Right cardiac atrium (tissue), 5 donors: ENCODE measurements at regions not wholly inside any gene's neighbourhood (a gene's known extent, or its start where the extent isn't known, plus 50 kb on each side); places are given as distances from the start of the nearest gene placed in this dataset.

Experiments used
- ATAC-seq, 2 donors: fragments of 200-7000 bp; cut with Tn5 transposase; one replicate each; pipeline versions ENCODE4 v1.8.0 to v1.9.1; 2020; ENCODE audit warnings: moderate library complexity in 2 of 2, mild to moderate bottlenecking in 1 of 2
- DNase-seq, 3 donors: peaks; one replicate each; pipeline ENCODE4 v3.0.0-alpha.2; 2020
- H3K27ac ChIP-seq: one replicate; pipeline ENCODE4 v1.5.1; 2013; ENCODE audit warnings: mild to moderate bottlenecking, low read length, control low read depth, moderate library complexity
- H3K27me3 ChIP-seq: one replicate; pipeline ENCODE4 v1.6.1; 2013; ENCODE audit not compliant: control insufficient read depth, insufficient read depth
- H3K4me1 ChIP-seq: one replicate; pipeline ENCODE4 v1.6.1; 2013; ENCODE audit warnings: low read length; ENCODE audit not compliant: control insufficient read depth, insufficient read depth
- H3K4me3 ChIP-seq: one replicate; pipeline ENCODE4 v1.5.1; 2013; ENCODE audit warnings: low read length, control low read depth
- H3K9me3 ChIP-seq: one replicate; pipeline ENCODE4 v1.6.1; 2013; ENCODE audit warnings: low read length; ENCODE audit not compliant: control insufficient read depth
- WGBS: extraction: QIAGEN DNeasy Blood & Tissue Kit; methylation state at CpG from one replicate; pipeline ENCODE4 v1.1.7; 2013; 5-methylcytosine and 5-hydroxymethylcytosine counted together
- intact Hi-C, 4 donors: fragments of 100-400 bp; cut with DNase I; formaldehyde crosslinking; loops; one replicate each; pipeline versions ENCODE4 v1.11.0 to v1.14.0; 2022 to 2023
- donor health status: healthy with polysubstance abuse.
- donor health status: DM: no; HTN: yes; CAD: no.
- donor health status: DM: no; HTN: no; CAD: no.
- donor health status: DM: no; HTN: yes; CAD: no; lungs with severe emphysema.
- donor health status: DM: yes; HTN: yes; CAD: no.

GRCh38 chr12:19033244-19033643 lies 96.3 kb upstream of the PLEKHA5 start:
- peaks cover 2% of the 10 kb centered on the region for H3K4me1 ChIP-seq

GRCh38 chr12:19034937-19035336 lies 94.6 kb upstream of the PLEKHA5 start:
- H3K4me1 ChIP-seq, result peaks cover 2% of the 10 kb centered on the region
- no peak for ATAC-seq

More at GRCh38 chr12:19033244-19033643, 96.3 kb upstream of the PLEKHA5 start:
- Histone ChIP-seq H3K4me3 (no peak overlapping the region), H3K9me3 (no peaks in the 10 kb centered on the region), H3K27me3 (no peaks in the 10 kb centered on the region), H3K27ac (no peak overlapping the region)
- ATAC-seq (no peak), DNase-seq (no peak)
- intact Hi-C loops, result no loop called here
- 91% methylated on average over 2 of the region's 2 CpGs for WGBS

GRCh38 chr12:19035536-19035935 lies 94.0 kb upstream of the PLEKHA5 start:
- Histone ChIP-seq H3K27me3 (no peaks in the 10 kb centered on the region), H3K4me1 (peaks cover 2% of the 10 kb centered on the region), H3K9me3 (no peaks in the 10 kb centered on the region), H3K27ac (no peak overlapping the region), H3K4me3 (no peak overlapping the region)
- DNase-seq (no peak), ATAC-seq (peak; percentile 79 to 80)
- WGBS, result 35% methylated on average over 1 of the region's 1 CpG
- intact Hi-C loops, result no loop called here

More at GRCh38 chr12:19034937-19035336, 94.6 kb upstream of the PLEKHA5 start:
- 61% methylated on average over 2 of the region's 2 CpGs for WGBS
- Histone ChIP-seq H3K4me3 (no peak overlapping the region), H3K27me3 (no peaks in the 10 kb centered on the region), H3K9me3 (no peaks in the 10 kb centered on the region), H3K27ac (no peak overlapping the region)
- intact Hi-C loops, result no loop called here
- peak in 2 of 3 donors; percentile 33 to 60 for DNase-seq

GRCh38 chr12:19036673-19037357 lies 92.7 kb upstream of the PLEKHA5 start:
- H3K4me3 ChIP-seq, result peak overlapping the region; percentile 22
- peaks cover 2% of the 10 kb centered on the region for H3K4me1 ChIP-seq
- H3K27ac ChIP-seq, result peak overlapping the region; percentile 88
- H3K9me3 ChIP-seq, result no peaks in the 10 kb centered on the region
- DNase-seq, result no peak
- ATAC-seq, result peak; percentile 63 to 78
- 40% methylated on average over 6 of the region's 6 CpGs for WGBS
- no peaks in the 10 kb centered on the region for H3K27me3 ChIP-seq
- intact Hi-C loops, result no loop called here

- no peaks in the 10 kb centered on the region for H3K27me3 ChIP-seq
- intact Hi-C loops, result no loop called here
- ATAC-seq (peak in 1 of 2 donors; percentile 53), DNase-seq (peak in 1 of 3 donors; percentile 44)
- peaks cover 2% of the 10 kb centered on the region for H3K4me1 ChIP-seq
- peak overlapping the region; percentile 28 for H3K27ac ChIP-seq
- no peaks in the 10 kb centered on the region for H3K9me3 ChIP-seq
- WGBS, result 60% methylated on average over 6 of the region's 6 CpGs
- H3K4me3 ChIP-seq, result no peak overlapping the region
Observed at GRCh38 chr12:19038209-19038608, 91.3 kb upstream of the PLEKHA5 start.

- peaks cover 2% of the 10 kb centered on the region for H3K4me1 ChIP-seq
- no peak overlapping the region for H3K27ac ChIP-seq
- ATAC-seq (peak in 1 of 2 donors; percentile 29), DNase-seq (no peak)
- H3K4me3 ChIP-seq, result peak overlapping the region; percentile 1
- no peaks in the 10 kb centered on the region for H3K27me3 ChIP-seq
- H3K9me3 ChIP-seq, result no peaks in the 10 kb centered on the region
- 27% methylated on average over 3 of the region's 3 CpGs for WGBS
- intact Hi-C loops, result no loop called here
Observed at GRCh38 chr12:19039515-19039914, 90.0 kb upstream of the PLEKHA5 start.

GRCh38 chr12:19042221-19042620 lies 87.3 kb upstream of the PLEKHA5 start:
- Histone ChIP-seq H3K27me3 (no peaks in the 10 kb centered on the region), H3K9me3 (no peaks in the 10 kb centered on the region), H3K4me3 (no peak overlapping the region), H3K27ac (no peak overlapping the region), H3K4me1 (no peaks in the 10 kb centered on the region)
- intact Hi-C loops, result no loop called here
- DNase-seq (no peak), ATAC-seq (no peak)
- 94% methylated on average over 3 of the region's 3 CpGs for WGBS

GRCh38 chr12:19044430-19044829 lies 85.1 kb upstream of the PLEKHA5 start:
- ATAC-seq, result no peak
- intact Hi-C loops, result no loop called here

GRCh38 chr12:19044891-19045290 lies 84.6 kb upstream of the PLEKHA5 start:
- WGBS, result 74% methylated on average over 4 of the region's 4 CpGs
- ATAC-seq (peak in 1 of 2 donors; percentile 11), DNase-seq (no peak)
- Histone ChIP-seq H3K27ac (no peak overlapping the region), H3K9me3 (no peaks in the 10 kb centered on the region), H3K4me3 (no peak overlapping the region), H3K4me1 (no peaks in the 10 kb centered on the region), H3K27me3 (no peaks in the 10 kb centered on the region)
- intact Hi-C loops, result no loop called here

More at GRCh38 chr12:19044430-19044829, 85.1 kb upstream of the PLEKHA5 start:
- WGBS, result 23% methylated on average over 3 of the region's 3 CpGs
- Histone ChIP-seq H3K27me3 (no peaks in the 10 kb centered on the region), H3K9me3 (no peaks in the 10 kb centered on the region), H3K27ac (no peak overlapping the region), H3K4me3 (no peak overlapping the region), H3K4me1 (no peaks in the 10 kb centered on the region)
- no peak for DNase-seq

- Histone ChIP-seq H3K4me3 (no peak overlapping the region), H3K27ac (no peak overlapping the region), H3K27me3 (no peaks in the 10 kb centered on the region), H3K9me3 (no peaks in the 10 kb centered on the region), H3K4me1 (no peaks in the 10 kb centered on the region)
- DNase-seq, result no peak
- intact Hi-C loops, result no loop called here
- ATAC-seq, result no peak
- 54% methylated on average over 2 of the region's 2 CpGs for WGBS
Observed at GRCh38 chr12:19045426-19045825, 84.1 kb upstream of the PLEKHA5 start.

GRCh38 chr12:19048943-19049342 lies 80.6 kb upstream of the PLEKHA5 start:
- ATAC-seq (no peak), DNase-seq (no peak)
- Histone ChIP-seq H3K27me3 (no peaks in the 10 kb centered on the region), H3K4me3 (no peak overlapping the region), H3K4me1 (no peaks in the 10 kb centered on the region), H3K9me3 (no peaks in the 10 kb centered on the region), H3K27ac (no peak overlapping the region)
- WGBS, result 88% methylated on average over 3 of the region's 3 CpGs
- intact Hi-C loops, result no loop called here

GRCh38 chr12:19052689-19053088 lies 76.8 kb upstream of the PLEKHA5 start:
- Histone ChIP-seq H3K27me3 (no peaks in the 10 kb centered on the region), H3K4me1 (no peaks in the 10 kb centered on the region), H3K9me3 (no peaks in the 10 kb centered on the region), H3K27ac (no peak overlapping the region), H3K4me3 (no peak overlapping the region)
- 39% methylated on average over 2 of the region's 2 CpGs for WGBS
- intact Hi-C loops, result no loop called here
- no peak for DNase-seq
- no peak for ATAC-seq
